Activated CD4-positive, alpha-beta T cell treated with anti-CD3 and anti-CD28 coated beads, Interleukin-2, Interleukin-4, amounts not matched to agents 100 ng/mL and 50 ng/mL, durations not matched to agents 16 hours and 8 hours (primary cell): ENCODE measurements at regions not wholly inside any gene's neighbourhood (a gene's known extent, or its start where the extent isn't known, plus 50 kb on each side); places are given as distances from the start of the nearest gene placed in this dataset.

ENCODE experiments used
- DNase-seq: peaks from one replicate; pipeline ENCODE4 v3.0.0-alpha.2; 2020; ENCODE audit warnings: low spot score

GRCh38 chr10:33813415-33813814 is 478.9 kb upstream of the NRP1 start:
- DNase-seq: no peak

GRCh38 chr10:33812586-33812985 is 478.1 kb upstream of the NRP1 start:
- no peak for DNase-seq

DNA sequence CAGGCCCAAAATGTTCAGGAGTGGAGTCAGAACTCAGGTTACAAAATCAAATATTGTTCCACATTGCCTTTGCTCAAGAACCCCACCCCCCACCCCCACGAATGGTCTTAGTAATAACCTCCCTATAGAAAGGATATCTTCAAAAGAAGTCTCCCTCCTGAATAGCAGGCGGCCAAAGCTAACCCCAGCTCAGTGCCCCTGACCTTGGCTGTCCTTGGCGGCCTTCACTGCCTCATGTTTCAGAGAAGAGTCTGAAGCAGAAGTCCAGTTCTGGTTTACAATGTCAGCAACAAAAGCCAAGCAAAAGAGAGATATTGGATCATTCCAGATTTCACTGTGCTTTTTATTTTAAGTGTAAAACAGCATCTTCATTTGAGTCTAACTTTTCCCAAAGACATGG is 476.5 kb upstream of the NRP1 start:
- no peak for DNase-seq

GRCh38 chr10:33809732-33810131 is 475.3 kb upstream of the NRP1 start:
- DNase-seq: no peak

- no peak for DNase-seq
Measured at GRCh38 chr10:33808475-33808874, 474.0 kb upstream of the NRP1 start.

- DNase-seq: no peak
Measured at GRCh38 chr10:33807531-33808359, 473.3 kb upstream of the NRP1 start.

DNA sequence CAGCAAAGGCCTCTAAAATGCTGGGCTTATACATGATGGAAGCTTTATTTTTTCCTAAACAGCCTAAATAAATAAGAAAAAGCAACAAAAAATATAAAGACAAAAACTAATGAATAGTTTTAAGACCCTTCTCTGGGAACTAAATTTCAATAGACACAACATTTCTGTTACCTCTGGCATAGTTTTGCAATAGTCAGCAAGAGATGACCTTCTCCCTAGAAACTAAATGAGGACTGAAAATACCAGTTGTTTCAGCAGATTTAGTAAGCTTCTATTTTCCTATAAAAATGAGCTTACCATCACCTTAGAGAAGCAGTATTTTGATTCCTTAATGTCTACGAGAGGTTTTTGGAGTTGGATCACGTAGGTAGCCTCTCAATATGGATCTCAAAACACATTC is 471.4 kb upstream of the NRP1 start:
- DNase-seq: no peak

DNA sequence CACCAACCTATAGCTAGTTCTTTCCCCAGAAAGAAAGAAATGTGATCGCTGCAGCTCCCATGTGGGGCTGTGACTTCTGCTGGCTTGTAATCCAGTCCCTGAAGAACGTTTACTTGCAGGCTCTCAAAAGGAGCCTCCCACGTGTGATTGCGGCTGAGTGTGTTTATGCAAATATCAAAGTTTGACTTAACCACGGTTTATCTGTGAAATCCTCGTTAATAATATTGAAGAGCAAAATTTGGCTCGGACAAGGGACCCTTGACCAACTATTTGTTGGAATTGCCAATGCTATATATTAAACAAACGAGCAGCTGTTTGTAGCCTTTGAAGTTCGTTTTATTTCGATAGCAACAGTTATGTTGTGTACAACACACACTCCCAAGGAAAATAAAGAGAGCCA is 470.1 kb upstream of the NRP1 start:
- DNase-seq: no peak

- no peak for DNase-seq
Measured at GRCh38 chr10:33803248-33803647, 468.8 kb upstream of the NRP1 start.

DNA sequence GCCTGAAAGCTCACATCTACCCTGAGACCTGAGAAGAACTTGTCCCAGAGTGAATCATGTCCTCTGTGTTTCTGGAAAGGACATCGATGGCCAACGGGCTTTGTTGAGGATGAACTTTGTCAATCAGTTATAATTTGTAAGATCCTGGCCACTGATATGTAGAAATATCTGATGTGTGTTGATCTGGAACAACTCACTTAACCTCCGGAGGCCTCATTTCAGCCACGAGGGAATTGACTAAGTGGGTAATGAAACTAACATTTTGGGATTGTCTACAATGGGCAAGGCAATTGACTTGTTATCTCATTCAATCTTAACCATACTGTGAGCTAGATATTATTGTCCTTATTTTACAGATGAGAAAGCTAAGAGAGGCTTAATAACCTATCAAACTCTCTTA is 468.1 kb upstream of the NRP1 start:
- no peak for DNase-seq

GRCh38 chr10:33801705-33802104 is 467.2 kb upstream of the NRP1 start:
- no peak for DNase-seq

DNA sequence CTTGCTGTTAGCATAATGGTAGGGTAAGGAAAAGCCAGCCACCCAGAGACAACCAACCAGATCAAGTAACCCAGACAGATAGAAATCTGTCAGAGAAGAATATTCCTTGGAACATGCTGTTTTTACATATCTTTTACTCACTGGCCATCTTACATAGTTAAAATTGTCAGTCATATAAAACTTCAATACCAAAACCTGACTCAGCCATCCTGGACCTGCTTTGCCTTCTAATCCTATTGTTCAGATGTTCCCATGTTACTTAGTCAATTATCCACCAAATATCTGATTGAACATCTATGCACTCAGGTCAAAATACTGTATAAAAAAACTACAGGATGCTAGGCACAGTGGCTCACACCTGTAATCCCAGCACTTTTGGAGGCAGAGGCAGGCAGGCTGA is 466.5 kb upstream of the NRP1 start:
- DNase-seq: no peak

- no peak for DNase-seq
Measured at GRCh38 chr10:33800545-33800944, 466.1 kb upstream of the NRP1 start.

DNA sequence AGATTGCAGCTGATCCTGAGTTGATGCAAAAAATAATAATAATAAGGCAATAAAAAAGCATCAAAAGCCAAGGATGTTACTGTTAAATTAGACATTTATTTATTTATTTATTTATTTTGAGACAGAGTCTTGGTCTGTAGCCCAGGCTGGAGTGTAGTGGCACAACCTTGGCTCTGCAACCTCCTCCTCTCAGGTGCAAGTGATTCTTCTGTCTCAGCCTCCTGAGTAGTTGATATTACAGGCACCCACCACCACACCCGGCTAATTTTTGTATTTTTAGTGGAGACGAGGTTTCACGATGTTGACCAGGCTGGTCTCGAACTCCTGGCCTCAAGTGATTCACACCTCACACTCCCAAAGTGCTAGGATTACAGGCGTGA is 465.5 kb upstream of the NRP1 start:
- DNase-seq: no peak

GRCh38 chr10:33799281-33799943 is 464.9 kb upstream of the NRP1 start:
- DNase-seq: no peak

- no peak for DNase-seq
Measured at GRCh38 chr10:33798754-33799153, 464.3 kb upstream of the NRP1 start.

DNA sequence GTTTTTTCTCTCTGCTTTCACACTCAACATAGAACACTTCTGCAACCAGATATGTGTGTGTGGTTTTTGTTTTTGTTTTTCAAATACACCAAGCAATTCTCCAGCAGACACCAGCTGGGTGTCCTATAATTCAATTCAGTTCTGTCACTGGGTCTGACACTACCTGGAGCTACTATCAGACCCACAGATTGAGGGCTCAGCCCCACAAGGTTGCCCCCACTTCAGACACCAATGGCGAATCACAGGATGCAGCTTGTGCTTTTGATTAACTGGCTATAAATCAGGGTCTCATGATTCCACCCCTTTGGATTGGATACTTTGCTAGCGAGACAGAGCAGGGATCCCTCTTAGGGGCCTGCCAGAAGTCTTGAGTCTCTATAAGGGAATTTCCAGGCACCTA is 462.2 kb upstream of the NRP1 start:
- DNase-seq: no peak

DNA sequence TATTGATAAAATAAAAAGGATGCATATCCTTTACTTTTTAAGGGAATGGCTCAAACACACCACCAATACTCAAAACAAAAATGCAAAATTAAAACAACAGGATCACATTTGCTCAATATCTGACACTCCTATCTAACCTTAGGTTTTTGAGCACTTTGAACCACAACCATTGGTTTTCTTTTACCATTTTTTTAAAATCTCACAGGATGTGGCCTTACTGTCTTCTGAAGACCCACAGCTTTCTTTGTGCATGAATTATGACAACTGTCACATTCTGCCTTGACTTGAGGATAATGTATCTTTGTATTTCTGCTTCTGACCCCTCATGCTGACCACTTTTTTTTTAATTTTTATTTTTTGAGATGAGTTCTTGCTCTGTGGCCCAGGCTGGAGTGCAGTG is 461.1 kb upstream of the NRP1 start:
- no peak for DNase-seq

GRCh38 chr10:33794460-33794859 is 460.0 kb upstream of the NRP1 start:
- DNase-seq: no peak

DNA sequence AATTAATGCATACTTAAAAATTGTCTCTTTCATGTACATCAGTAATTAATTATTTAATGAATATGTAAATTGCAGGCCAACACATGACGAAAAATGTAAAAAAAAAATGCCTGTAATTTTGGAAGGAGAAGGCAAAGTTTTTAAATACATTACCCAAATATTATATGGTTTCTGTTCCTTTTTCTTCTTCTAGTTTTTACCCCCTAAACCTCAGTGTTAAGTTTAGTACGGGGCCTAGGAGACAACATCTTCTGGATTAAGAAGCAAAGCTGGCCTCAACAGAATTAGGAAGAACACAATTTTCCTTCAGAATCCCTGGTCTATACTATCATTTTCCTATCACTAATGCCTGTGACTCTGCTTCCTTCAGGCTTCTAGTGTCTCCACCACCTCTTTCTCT is 459.3 kb upstream of the NRP1 start:
- no peak for DNase-seq

DNA sequence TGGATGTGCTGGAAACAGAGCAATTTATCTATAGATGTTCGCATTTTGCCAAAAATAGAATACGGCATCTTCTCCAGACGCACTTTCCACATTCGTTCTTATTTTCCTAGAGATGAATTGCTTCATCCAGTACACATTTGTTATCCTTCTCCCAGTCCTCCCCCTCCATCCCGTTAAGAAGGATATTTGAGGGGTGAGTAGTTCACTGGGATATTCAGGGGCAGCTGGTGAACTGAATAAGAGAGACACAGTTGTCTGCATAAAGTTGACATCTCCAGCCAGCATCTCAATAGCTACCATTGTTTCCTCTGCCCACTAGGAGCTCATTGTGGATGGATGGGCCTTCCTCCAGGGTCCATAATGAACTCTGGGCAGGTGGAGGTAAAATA is 456.8 kb upstream of the NRP1 start:
- DNase-seq: no peak

GRCh38 chr10:33790521-33791271 is 456.2 kb upstream of the NRP1 start:
- DNase-seq: no peak

DNA sequence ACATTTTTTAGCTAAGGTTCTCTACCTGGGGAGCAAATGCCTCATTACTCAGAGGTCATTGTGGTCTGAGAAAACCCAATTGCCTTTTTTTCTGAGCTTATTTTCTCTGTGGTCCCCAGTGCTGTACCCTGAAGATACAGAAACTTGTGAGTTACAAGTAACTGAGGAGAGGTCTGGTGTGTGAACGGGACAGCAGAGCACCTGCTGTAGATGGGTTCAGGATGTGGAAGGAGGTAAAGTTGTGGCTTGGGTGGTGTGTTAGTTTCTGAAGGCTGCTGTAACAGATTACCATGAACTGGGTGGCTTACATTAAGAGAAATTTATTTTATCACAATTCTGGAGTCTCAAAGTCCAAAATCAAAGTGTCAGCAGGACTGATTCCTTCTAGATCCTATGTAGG is 449.1 kb upstream of the NRP1 start:
- no peak for DNase-seq
